ENCODE measurements at regions not wholly inside any gene's neighbourhood (a gene's known extent, or its start where the extent isn't known, plus 50 kb on each side); places are given as distances from the start of the nearest gene placed in this dataset.
A peak's percentile ranks its signal among the peaks of the same experiment; 100 is the strongest.

- Histone ChIP-seq H2AFZ (ENCODE audit: low read length) (no peak overlapping the region), H3K4me2 (ENCODE audit: low read depth, low read length) (no peak overlapping the region), H3K4me3 (replicated peaks in 1 of 3; ENCODE audit: insufficient read depth in 1 of 3, low read depth in 2 of 3, low read length in 3 of 3) (no peak overlapping the region), H3K27me3 (ENCODE audit: control insufficient read depth in 1 of 2, insufficient read depth in 2 of 2, low read length in 2 of 2) (peaks cover 1 to 8% of the 10 kb centered on the region in 2 experiments; a peak in 1 of 5 replicates), H3K4me1 (ENCODE audit: insufficient read depth, low read length) (peaks cover 23% of the 10 kb centered on the region), H4K20me1 (ENCODE audit: insufficient read depth, low read length) (no peaks in the 10 kb centered on the region), H3K27ac (ENCODE audit: extremely low read length, insufficient read depth, low read length) (no peak overlapping the region), H3K9ac (ENCODE audit: insufficient read depth, low read depth, low read length) (no peak overlapping the region), H3K9me3 (ENCODE audit: low read length) (peaks cover 22% of the 10 kb centered on the region), H3K36me3 (replicated peaks in 1 of 2; ENCODE audit: control insufficient read depth in 1 of 2, insufficient read depth in 2 of 2, low read length in 2 of 2) (no peaks in the 10 kb centered on the region), H3K79me2 (ENCODE audit: insufficient read depth, low read length) (no peaks in the 10 kb centered on the region)
- BruUV-seq (replicated peaks) = no TSS peak
- DNase-seq (ENCODE audit: low spot score) (no peak), FAIRE-seq (no peak), ATAC-seq (no peak)
- in situ Hi-C loops (cut with HindIII; ENCODE audit: extremely low pct_ligation_motif_present, low pct_unique_long_range_greater_than_20kb) (no loop called here), intact Hi-C loops (cut with micrococcal nuclease; ENCODE audit: unreplicated experiment) (no loop called here)
- no peak for TF ChIP-seq ZNF382 (CRISPR knock-in tag; IDR thresholded peaks at IDR 0.05; ENCODE audit: borderline replicate concordance)
- no peak for TF ChIP-seq ZNF446 (CRISPR knock-in tag; IDR thresholded peaks at IDR 0.05)
- ChIA-PET CTCF (ENCODE audit: low intra/inter-chr PET ratio, low total read pairs) (no interaction called here), POLR2A (no interaction called here)
- 73% methylated on average over 2 of the region's 2 CpGs for WGBS (ENCODE audit: low lambda C conversion rate)
Measured at GRCh38 chr18:77365667-77366066, 116.0 kb downstream of the GALR1 start.

DNA sequence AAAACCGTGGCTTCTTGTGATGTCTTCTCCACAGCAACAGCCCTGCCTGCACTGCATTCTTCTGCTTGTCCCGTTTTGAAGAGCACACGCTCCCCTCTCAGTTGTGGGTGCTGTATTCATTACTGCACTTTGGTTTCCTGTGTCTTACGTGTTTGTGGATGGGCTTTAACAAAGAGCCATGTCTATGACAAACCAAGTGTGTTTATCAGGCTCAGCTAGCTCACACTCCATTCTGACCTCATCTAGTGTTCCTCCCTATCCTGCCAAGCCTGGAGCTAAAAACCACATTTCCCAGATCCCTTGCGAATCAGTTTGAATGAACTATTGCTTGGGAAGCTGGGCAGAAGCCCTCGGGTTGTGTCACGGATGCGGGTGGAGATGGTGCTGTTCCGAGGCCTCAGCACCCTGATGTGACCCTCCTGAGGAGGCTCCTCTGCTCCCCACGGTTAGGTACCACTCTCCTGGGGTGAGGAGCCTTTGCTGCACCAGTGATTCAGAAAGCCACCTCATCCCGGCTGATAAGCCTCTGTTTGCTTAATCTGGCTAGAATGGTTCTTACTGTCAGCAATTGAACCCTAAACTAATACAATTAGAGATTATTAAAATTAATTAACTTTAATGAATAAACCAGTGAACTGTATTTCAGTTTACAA is 116.5 kb downstream of the GALR1 start:
- no peak for FAIRE-seq

More for the DNA sequence above, 116.5 kb downstream of the GALR1 start:
- ATAC-seq (peak; percentile 21), DNase-seq (ENCODE audit: low spot score) (no peak)
- ChIA-PET POLR2A (no interaction called here), CTCF (ENCODE audit: low intra/inter-chr PET ratio, low total read pairs) (no interaction called here)
- no TSS peak for BruUV-seq (replicated peaks)
- intact Hi-C loops (cut with micrococcal nuclease; ENCODE audit: unreplicated experiment) (no loop called here), in situ Hi-C loops (cut with HindIII; ENCODE audit: extremely low pct_ligation_motif_present, low pct_unique_long_range_greater_than_20kb) (no loop called here)
- Histone ChIP-seq H3K36me3 (replicated peaks in 1 of 2; ENCODE audit: control insufficient read depth in 1 of 2, insufficient read depth in 2 of 2, low read length in 2 of 2) (no peaks in the 10 kb centered on the region), H3K4me1 (ENCODE audit: insufficient read depth, low read length) (peaks cover 23% of the 10 kb centered on the region), H2AFZ (ENCODE audit: low read length) (peak overlapping the region; percentile 6), H3K27ac (ENCODE audit: extremely low read length, insufficient read depth, low read length) (no peak overlapping the region), H3K9me3 (ENCODE audit: low read length) (peaks cover 24% of the 10 kb centered on the region), H3K4me3 (replicated peaks in 1 of 3; ENCODE audit: insufficient read depth in 1 of 3, low read depth in 2 of 3, low read length in 3 of 3) (no peak overlapping the region; a peak in 2 of 6 replicates), H3K4me2 (ENCODE audit: low read depth, low read length) (peak overlapping the region; percentile 77; the same call in 1 of the 2 replicates), H3K27me3 (ENCODE audit: control insufficient read depth in 1 of 2, insufficient read depth in 2 of 2, low read length in 2 of 2) (peaks cover 1 to 8% of the 10 kb centered on the region in 2 experiments; a peak in 1 of 5 replicates), H3K79me2 (ENCODE audit: insufficient read depth, low read length) (no peaks in the 10 kb centered on the region), H3K9ac (ENCODE audit: insufficient read depth, low read depth, low read length) (no peak overlapping the region), H4K20me1 (ENCODE audit: insufficient read depth, low read length) (no peaks in the 10 kb centered on the region)
- TF ChIP-seq TFAP4 (IDR thresholded peaks at IDR 0.05; ENCODE audit: borderline replicate concordance, low read depth) (no peak), HOXA3 (CRISPR knock-in tag; IDR thresholded peaks at IDR 0.05) (no peak), ZNF619 (CRISPR knock-in tag; IDR thresholded peaks at IDR 0.05) (no peak), NFE2L1 (CRISPR knock-in tag; IDR thresholded peaks at IDR 0.05; ENCODE audit: borderline replicate concordance) (no peak), MAX (IDR thresholded peaks at IDR 0.05) (no peak), SMAD9 (CRISPR knock-in tag; IDR thresholded peaks at IDR 0.05) (no peak)
- TF ChIP-seq, protein P1, sequence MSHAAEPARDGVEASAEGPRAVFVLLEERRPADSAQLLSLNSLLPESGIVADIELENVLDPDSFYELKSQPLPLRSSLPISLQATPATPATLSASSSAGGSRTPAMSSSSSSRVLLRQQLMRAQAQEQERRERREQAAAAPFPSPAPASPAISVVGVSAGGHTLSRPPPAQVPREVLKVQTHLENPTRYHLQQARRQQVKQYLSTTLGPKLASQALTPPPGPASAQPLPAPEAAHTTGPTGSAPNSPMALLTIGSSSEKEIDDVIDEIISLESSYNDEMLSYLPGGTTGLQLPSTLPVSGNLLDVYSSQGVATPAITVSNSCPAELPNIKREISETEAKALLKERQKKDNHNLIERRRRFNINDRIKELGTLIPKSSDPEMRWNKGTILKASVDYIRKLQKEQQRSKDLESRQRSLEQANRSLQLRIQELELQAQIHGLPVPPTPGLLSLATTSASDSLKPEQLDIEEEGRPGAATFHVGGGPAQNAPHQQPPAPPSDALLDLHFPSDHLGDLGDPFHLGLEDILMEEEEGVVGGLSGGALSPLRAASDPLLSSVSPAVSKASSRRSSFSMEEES (CRISPR knock-in tag; IDR thresholded peaks at IDR 0.05) = no peak
- 26% methylated on average over 6 of the region's 11 CpGs for WGBS (ENCODE audit: low lambda C conversion rate)

Measured in HepG2 (cell line).